Body of pancreas (tissue), 4 donors: ENCODE measurements at regions not wholly inside any gene's neighbourhood (a gene's known extent, or its start where the extent isn't known, plus 50 kb on each side); places are given as distances from the start of the nearest gene placed in this dataset.

Experiments
- POLR2A ChIP-seq, 3 donors: fragments of 450-650 bp; IDR thresholded peaks; one replicate each; pipeline ENCODE4 v1.6.1; 2016; ENCODE audit warnings: antibody characterized with exemption in 3 of 3, mild to moderate bottlenecking in 2 of 3
- TF ChIP-seq, protein P1 (sequence below), 7 experiments: fragments of 450-650 bp in 4 of 7; fragments of 200-600 bp in 3 of 7; sonication (generic) in 3 of 7; IDR thresholded peaks; one replicate each; pipeline ENCODE4 v1.5.1; 2016 to 2019; ENCODE audit warnings: antibody characterized with exemption in 7 of 7

DNA sequence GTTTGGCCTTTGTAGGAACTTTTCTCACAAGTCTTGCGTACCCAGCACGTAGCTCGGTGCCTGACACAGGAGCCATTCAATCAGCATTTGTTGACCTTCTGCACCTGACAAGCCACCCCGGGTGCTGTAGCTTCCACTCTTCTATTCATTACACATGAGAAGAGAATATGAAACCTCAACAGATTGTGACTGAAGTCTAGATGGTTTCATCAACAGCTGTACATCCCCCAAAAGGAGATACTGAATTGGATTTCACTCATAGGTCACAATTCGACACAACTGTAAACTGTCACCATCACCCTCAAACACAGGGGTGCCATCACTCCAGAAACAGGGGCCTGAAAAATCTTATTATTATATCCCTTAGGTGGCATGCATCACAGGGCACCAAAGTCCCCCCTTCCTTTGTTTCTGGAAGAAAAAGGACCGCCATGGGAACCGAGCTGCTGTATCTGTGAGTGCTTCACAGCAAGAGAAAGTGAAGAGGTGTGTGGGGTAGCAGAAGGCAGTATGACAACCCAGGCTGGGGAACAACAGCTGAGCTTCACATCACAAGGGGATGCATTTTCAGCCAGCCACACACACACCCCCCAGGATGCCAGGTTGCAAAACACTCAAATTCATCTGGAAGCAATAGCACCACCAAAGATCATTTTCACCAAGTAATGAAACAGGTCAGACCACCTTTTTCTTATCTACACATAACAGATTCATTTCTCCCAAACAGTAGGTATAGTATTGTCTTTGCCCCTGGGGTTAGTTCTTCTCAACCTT lies 225.7 kb downstream of the TOMM20 start:
- TF ChIP-seq, protein P1, sequence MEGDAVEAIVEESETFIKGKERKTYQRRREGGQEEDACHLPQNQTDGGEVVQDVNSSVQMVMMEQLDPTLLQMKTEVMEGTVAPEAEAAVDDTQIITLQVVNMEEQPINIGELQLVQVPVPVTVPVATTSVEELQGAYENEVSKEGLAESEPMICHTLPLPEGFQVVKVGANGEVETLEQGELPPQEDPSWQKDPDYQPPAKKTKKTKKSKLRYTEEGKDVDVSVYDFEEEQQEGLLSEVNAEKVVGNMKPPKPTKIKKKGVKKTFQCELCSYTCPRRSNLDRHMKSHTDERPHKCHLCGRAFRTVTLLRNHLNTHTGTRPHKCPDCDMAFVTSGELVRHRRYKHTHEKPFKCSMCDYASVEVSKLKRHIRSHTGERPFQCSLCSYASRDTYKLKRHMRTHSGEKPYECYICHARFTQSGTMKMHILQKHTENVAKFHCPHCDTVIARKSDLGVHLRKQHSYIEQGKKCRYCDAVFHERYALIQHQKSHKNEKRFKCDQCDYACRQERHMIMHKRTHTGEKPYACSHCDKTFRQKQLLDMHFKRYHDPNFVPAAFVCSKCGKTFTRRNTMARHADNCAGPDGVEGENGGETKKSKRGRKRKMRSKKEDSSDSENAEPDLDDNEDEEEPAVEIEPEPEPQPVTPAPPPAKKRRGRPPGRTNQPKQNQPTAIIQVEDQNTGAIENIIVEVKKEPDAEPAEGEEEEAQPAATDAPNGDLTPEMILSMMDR (IDR thresholded peaks at IDR 0.05): no peak
- no peak for TF ChIP-seq POLR2A (IDR thresholded peaks at IDR 0.05)
